ENCODE measurements at regions not wholly inside any gene's neighbourhood (a gene's known extent, or its start where the extent isn't known, plus 50 kb on each side); places are given as distances from the start of the nearest gene placed in this dataset.
A peak's percentile ranks its signal among the peaks of the same experiment; 100 is the strongest.

DNA sequence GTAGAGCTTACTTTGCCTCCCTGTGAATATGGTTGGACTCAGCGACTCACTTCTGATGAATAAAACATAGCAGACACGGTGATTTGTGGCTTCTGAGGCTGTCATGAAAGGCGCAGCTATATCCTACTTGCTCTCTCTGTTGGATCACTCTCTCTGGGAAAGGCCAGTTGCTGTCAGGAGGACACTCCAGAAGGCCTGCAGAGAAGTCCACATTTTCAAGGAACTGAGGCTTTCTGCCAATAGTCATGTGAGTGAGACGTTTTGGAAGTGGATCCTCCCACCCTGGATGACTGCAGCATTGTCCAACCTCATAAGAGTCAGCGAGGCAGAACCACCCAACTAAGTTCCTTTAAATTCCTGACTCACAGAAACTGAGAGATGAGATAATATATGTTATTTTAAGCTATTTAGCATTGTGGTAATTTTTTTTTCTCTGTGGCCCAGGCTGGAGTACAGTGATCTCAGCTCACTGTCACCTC, 156.0 kb upstream of the MAST4 start:
- no peak overlapping the region for H3K27ac ChIP-seq (ENCODE audit: low read depth, low read length, poor library complexity, severe bottlenecking)
- TF ChIP-seq EZH2 (IDR thresholded peaks at IDR 0.05; ENCODE audit: borderline replicate concordance, low read depth, low read length, poor library complexity, severe bottlenecking) = no peak
- TF ChIP-seq, protein P1, sequence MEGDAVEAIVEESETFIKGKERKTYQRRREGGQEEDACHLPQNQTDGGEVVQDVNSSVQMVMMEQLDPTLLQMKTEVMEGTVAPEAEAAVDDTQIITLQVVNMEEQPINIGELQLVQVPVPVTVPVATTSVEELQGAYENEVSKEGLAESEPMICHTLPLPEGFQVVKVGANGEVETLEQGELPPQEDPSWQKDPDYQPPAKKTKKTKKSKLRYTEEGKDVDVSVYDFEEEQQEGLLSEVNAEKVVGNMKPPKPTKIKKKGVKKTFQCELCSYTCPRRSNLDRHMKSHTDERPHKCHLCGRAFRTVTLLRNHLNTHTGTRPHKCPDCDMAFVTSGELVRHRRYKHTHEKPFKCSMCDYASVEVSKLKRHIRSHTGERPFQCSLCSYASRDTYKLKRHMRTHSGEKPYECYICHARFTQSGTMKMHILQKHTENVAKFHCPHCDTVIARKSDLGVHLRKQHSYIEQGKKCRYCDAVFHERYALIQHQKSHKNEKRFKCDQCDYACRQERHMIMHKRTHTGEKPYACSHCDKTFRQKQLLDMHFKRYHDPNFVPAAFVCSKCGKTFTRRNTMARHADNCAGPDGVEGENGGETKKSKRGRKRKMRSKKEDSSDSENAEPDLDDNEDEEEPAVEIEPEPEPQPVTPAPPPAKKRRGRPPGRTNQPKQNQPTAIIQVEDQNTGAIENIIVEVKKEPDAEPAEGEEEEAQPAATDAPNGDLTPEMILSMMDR (conservative IDR thresholded peaks at IDR 0.05; ENCODE audit: low read depth, low read length) = no peak
- DNase-seq (ENCODE audit: low spot score) = peak; percentile 22
- intact Hi-C loops (cut with micrococcal nuclease; ENCODE audit: unreplicated experiment) = no loop called here
- ChIA-PET CTCF (no interaction called here), POLR2A (ENCODE audit: low non-redundant PET) (no interaction called here)
- no peaks in the 10 kb centered on the region for H3K27me3 ChIP-seq (replicated peaks; ENCODE audit: insufficient read depth, low read depth, low read length, poor library complexity)
- H3K4me3 ChIP-seq (ENCODE audit: low read depth, low read length, poor library complexity, severe bottlenecking) = no peak overlapping the region
- no peaks in the 10 kb centered on the region for H3K36me3 ChIP-seq (ENCODE audit: insufficient read depth, low read length, poor library complexity, severe bottlenecking)
- no TSS peak for BruUV-seq (replicated peaks)
- no peaks in the 10 kb centered on the region for H3K9me3 ChIP-seq (ENCODE audit: low read depth, low read length, poor library complexity, severe bottlenecking)
- no peaks in the 10 kb centered on the region for H3K4me1 ChIP-seq (ENCODE audit: insufficient read depth, low read length, poor library complexity, severe bottlenecking)

DNA sequence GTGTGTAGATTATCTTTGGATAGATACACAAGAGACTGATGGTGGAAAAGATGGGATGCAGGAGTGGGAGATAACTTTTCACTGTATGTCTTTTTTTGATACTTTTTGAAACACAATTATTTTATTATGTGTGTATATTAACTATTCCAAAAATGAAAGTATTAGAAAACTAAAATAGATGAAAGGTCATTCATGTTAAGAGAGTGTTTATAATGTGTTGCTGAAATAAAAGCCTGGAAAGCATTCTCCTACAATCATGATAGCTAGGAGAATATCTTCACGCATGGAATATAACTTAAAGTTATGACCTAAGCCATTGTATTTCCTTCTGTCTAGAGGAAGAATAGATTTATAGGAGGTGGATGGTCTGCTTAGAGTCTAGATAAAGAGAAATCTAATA, 154.8 kb upstream of the MAST4 start:
- no TSS peak for BruUV-seq (replicated peaks)
- no peak overlapping the region for H3K4me3 ChIP-seq (ENCODE audit: low read depth, low read length, poor library complexity, severe bottlenecking)
- no peaks in the 10 kb centered on the region for H3K4me1 ChIP-seq (ENCODE audit: insufficient read depth, low read length, poor library complexity, severe bottlenecking)
- no peaks in the 10 kb centered on the region for H3K27me3 ChIP-seq (replicated peaks; ENCODE audit: insufficient read depth, low read depth, low read length, poor library complexity)
- no peak for TF ChIP-seq EZH2 (IDR thresholded peaks at IDR 0.05; ENCODE audit: borderline replicate concordance, low read depth, low read length, poor library complexity, severe bottlenecking)
- TF ChIP-seq, protein P1 (conservative IDR thresholded peaks at IDR 0.05; ENCODE audit: low read depth, low read length) = no peak
- H3K9me3 ChIP-seq (ENCODE audit: low read depth, low read length, poor library complexity, severe bottlenecking) = no peaks in the 10 kb centered on the region
- ChIA-PET POLR2A (ENCODE audit: low non-redundant PET) (no interaction called here), CTCF (no interaction called here)
- no peak for DNase-seq (ENCODE audit: low spot score)
- no peak overlapping the region for H3K27ac ChIP-seq (ENCODE audit: low read depth, low read length, poor library complexity, severe bottlenecking)
- no peaks in the 10 kb centered on the region for H3K36me3 ChIP-seq (ENCODE audit: insufficient read depth, low read length, poor library complexity, severe bottlenecking)
- intact Hi-C loops (cut with micrococcal nuclease; ENCODE audit: unreplicated experiment) = no loop called here

DNA sequence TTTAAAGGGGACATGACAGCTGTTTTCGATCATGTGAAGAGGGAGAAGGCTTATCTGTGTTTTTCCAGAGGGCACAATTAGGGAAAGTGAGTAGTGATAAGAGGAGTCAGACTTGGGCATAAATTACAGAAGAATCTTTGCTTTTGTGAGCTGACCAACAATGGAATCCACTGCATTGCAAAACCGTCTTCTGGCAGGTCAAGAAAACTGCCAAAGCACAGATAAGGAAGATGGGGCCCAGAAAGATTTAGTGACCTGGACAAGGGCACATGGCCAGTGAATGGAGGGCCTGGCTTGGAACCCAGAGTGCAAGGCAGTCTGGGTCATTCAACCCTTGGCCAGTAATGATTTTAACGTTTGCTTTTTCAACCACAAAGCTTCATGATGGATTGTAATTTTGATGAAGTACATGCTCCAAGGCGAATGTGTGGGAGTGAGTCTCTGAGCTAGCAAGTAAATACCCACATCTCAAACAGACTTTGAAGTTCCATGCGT, 153.2 kb upstream of the MAST4 start:
- ChIA-PET CTCF (no interaction called here), POLR2A (ENCODE audit: low non-redundant PET) (no interaction called here)
- H3K9me3 ChIP-seq (ENCODE audit: low read depth, low read length, poor library complexity, severe bottlenecking) = no peaks in the 10 kb centered on the region
- no peak for TF ChIP-seq EZH2 (IDR thresholded peaks at IDR 0.05; ENCODE audit: borderline replicate concordance, low read depth, low read length, poor library complexity, severe bottlenecking)
- TF ChIP-seq, protein P1 (conservative IDR thresholded peaks at IDR 0.05; ENCODE audit: low read depth, low read length) = no peak
- H3K4me3 ChIP-seq (ENCODE audit: low read depth, low read length, poor library complexity, severe bottlenecking) = no peak overlapping the region
- H3K27me3 ChIP-seq (replicated peaks; ENCODE audit: insufficient read depth, low read depth, low read length, poor library complexity) = no peaks in the 10 kb centered on the region
- H3K36me3 ChIP-seq (ENCODE audit: insufficient read depth, low read length, poor library complexity, severe bottlenecking) = no peaks in the 10 kb centered on the region
- intact Hi-C loops (cut with micrococcal nuclease; ENCODE audit: unreplicated experiment) = no loop called here
- H3K4me1 ChIP-seq (ENCODE audit: insufficient read depth, low read length, poor library complexity, severe bottlenecking) = no peaks in the 10 kb centered on the region
- no peak for DNase-seq (ENCODE audit: low spot score)
- H3K27ac ChIP-seq (ENCODE audit: low read depth, low read length, poor library complexity, severe bottlenecking) = no peak overlapping the region
- BruUV-seq (replicated peaks) = no TSS peak
